B cell (primary cell): ENCODE measurements at regions not wholly inside any gene's neighbourhood (a gene's known extent, or its start where the extent isn't known, plus 50 kb on each side); places are given as distances from the start of the nearest gene placed in this dataset.

Source experiments
- CTCF ChIP-seq: fragments of 200-600 bp; IDR thresholded peaks from one replicate; pipeline ENCODE4 v1.8.0; 2022; ENCODE audit warnings: antibody characterized with exemption, mild to moderate bottlenecking
- EZH2 ChIP-seq: IDR thresholded peaks from 2 replicates; pipeline ENCODE4 v1.6.1; 2012; ENCODE audit warnings: borderline replicate concordance, low read depth, mild to moderate bottlenecking, moderate library complexity, low read length; ENCODE audit not compliant: insufficient read depth, poor library complexity, severe bottlenecking

- TF ChIP-seq EZH2 (no peak), CTCF (no peak)
Observed at GRCh38 chr7:21357151-21358097, 70.5 kb upstream of the SP4 start.
